ENCODE measurements at regions not wholly inside any gene's neighbourhood (a gene's known extent, or its start where the extent isn't known, plus 50 kb on each side); places are given as distances from the start of the nearest gene placed in this dataset.

- no peaks in the 10 kb centered on the region for H3K9me3 ChIP-seq (ENCODE audit: insufficient read depth in 2 of 2, low read depth in 1 of 2, low read length in 1 of 2)
- no peak overlapping the region for H4K91ac ChIP-seq (replicated peaks; ENCODE audit: insufficient read length, low read length)
- no peak overlapping the region for H3K56ac ChIP-seq (replicated peaks; ENCODE audit: insufficient read length, low read depth, low read length)
- H3K4ac ChIP-seq (replicated peaks; ENCODE audit: insufficient read length, low read depth, low read length), result no peak overlapping the region
- no peak for DNase-seq (ENCODE audit: low read depth in 1 of 2, low spot score in 2 of 2)
- H3K14ac ChIP-seq (ENCODE audit: insufficient read length), result no peak overlapping the region
- no peak overlapping the region for H3K4me3 ChIP-seq (ENCODE audit: extremely low read depth in 1 of 4, insufficient read depth in 2 of 4, low read depth in 3 of 4, low read length in 4 of 4)
- FAIRE-seq, result peak; percentile 28
- no peaks in the 10 kb centered on the region for H4K20me1 ChIP-seq (replicated peaks in 1 of 2; ENCODE audit: control insufficient read depth in 1 of 2, insufficient read depth in 2 of 2, low read length in 2 of 2)
- POLR2A ChIA-PET (ENCODE audit: partially characterized antibody), result no interaction called here
- H3K79me2 ChIP-seq (ENCODE audit: control insufficient read depth in 1 of 2, insufficient read depth in 2 of 2, low read length in 2 of 2), result no peaks in the 10 kb centered on the region
- H3K23ac ChIP-seq (ENCODE audit: insufficient read length), result no peak overlapping the region
- H3K79me1 ChIP-seq (ENCODE audit: low read depth, low read length), result no peaks in the 10 kb centered on the region
- no peak overlapping the region for H2BK120ac ChIP-seq (replicated peaks; ENCODE audit: low read depth, low read length)
- H2BK20ac ChIP-seq (ENCODE audit: low read length), result no peak overlapping the region
- H3K4me2 ChIP-seq (ENCODE audit: insufficient read depth in 1 of 2, low read depth in 2 of 2, low read length in 2 of 2), result no peak overlapping the region
- H2AK5ac ChIP-seq (ENCODE audit: low read depth, low read length), result no peak overlapping the region
- H2AFZ ChIP-seq (ENCODE audit: low read length), result no peak overlapping the region
- H3K23me2 ChIP-seq (ENCODE audit: low read depth, low read length), result peaks cover 3% of the 10 kb centered on the region; the same call in 1 of the 2 replicates
- no peak overlapping the region for H3K9ac ChIP-seq (replicated peaks in 1 of 4; ENCODE audit: extremely low read depth in 1 of 4, low read depth in 3 of 4, low read length in 3 of 4)
- no peaks in the 10 kb centered on the region; a peak in 1 of 7 replicates for H3K4me1 ChIP-seq (replicated peaks in 1 of 4; ENCODE audit: control insufficient read depth in 3 of 4, insufficient read depth in 4 of 4, low read length in 3 of 4)
- H4K5ac ChIP-seq (ENCODE audit: insufficient read length, low read depth, low read length), result no peak overlapping the region
- H2BK12ac ChIP-seq (ENCODE audit: low read depth, low read length), result no peak overlapping the region
- no peak for TF ChIP-seq EGR1 (IDR thresholded peaks at IDR 0.05; ENCODE audit: borderline replicate concordance, low read depth, low read length)
- peak; percentile 10 to 31; a peak in 1 of 4 replicates for TF ChIP-seq RAD21 (IDR thresholded peaks at IDR 0.05 in 1 of 2, conservative IDR thresholded peaks at IDR 0.05 in 1 of 2; ENCODE audit: low read depth in 2 of 2, low read length in 2 of 2)
- TF ChIP-seq MAX (IDR thresholded peaks at IDR 0.05), result no peak
- TF ChIP-seq SIRT6 (IDR thresholded peaks at IDR 0.05; ENCODE audit: low read length), result no peak
- no peak for TF ChIP-seq SP2 (IDR thresholded peaks at IDR 0.05; ENCODE audit: low read length)
- peak in 2 of 3 experiments; percentile 25 to 46; a peak in 2 of 4 replicates for TF ChIP-seq CTCF (IDR thresholded peaks at IDR 0.05; ENCODE audit: control extremely low read depth in 1 of 3, insufficient read depth in 1 of 3, low read depth in 1 of 3, low read length in 3 of 3)
- TF ChIP-seq TEAD4 (IDR thresholded peaks at IDR 0.05; ENCODE audit: low read depth, low read length), result no peak
- H2BK5ac ChIP-seq (ENCODE audit: low read depth, low read length), result no peak overlapping the region
- no peaks in the 10 kb centered on the region for H3K36me3 ChIP-seq (ENCODE audit: control insufficient read depth in 2 of 4, insufficient read depth in 4 of 4, low read length in 3 of 4)
- H3K27ac ChIP-seq (ENCODE audit: low read depth, low read length), result no peak overlapping the region
- CTCF ChIA-PET (ENCODE audit: partially characterized antibody), result interaction anchor here (0.6 to 2.7 kb wide), 13 partner anchors 9 to 1571 kb away, joined by 3 to 28 read pairs (median 4); no protein-coding TSS in a partner anchor
- no peak overlapping the region for H4K8ac ChIP-seq (ENCODE audit: extremely low read depth, insufficient read depth, low read length)
- peaks cover 0 to 3% (median 3%) of the 10 kb centered on the region in 4 experiments; a peak in 2 of 7 replicates for H3K27me3 ChIP-seq (replicated peaks in 1 of 4; ENCODE audit: control insufficient read depth in 3 of 4, extremely low read depth in 1 of 4, insufficient read depth in 3 of 4, low read length in 3 of 4)
- no peak overlapping the region for H3K18ac ChIP-seq (ENCODE audit: extremely low read depth, low read length)
- no peak overlapping the region for H2BK15ac ChIP-seq (ENCODE audit: low read length)
Measured at GRCh38 chr2:65638443-65638842, 206.0 kb upstream of the SPRED2 start.
